Stomach (tissue), 8 donors: ENCODE measurements at regions not wholly inside any gene's neighbourhood (a gene's known extent, or its start where the extent isn't known, plus 50 kb on each side); places are given as distances from the start of the nearest gene placed in this dataset.

ENCODE experiments used
- DNase-seq, 2 donors: peaks; one replicate each; pipeline versions ENCODE4 v3.0.0 to v3.0.0-alpha.2; 2013 to 2019
- H3K27ac ChIP-seq, 5 donors: fragments of 200-600 bp in 4 of 5; sonication (generic) in 4 of 5; one replicate each; pipeline ENCODE4 v1.5.1; 2013 to 2019; ENCODE audit warnings: mild to moderate bottlenecking in 1 of 5, moderate library complexity in 1 of 5
- H3K27me3 ChIP-seq, 3 donors: fragments of 200-600 bp; sonication (generic); one replicate each; pipeline ENCODE4 v1.5.1; 2017 to 2019; ENCODE audit warnings: mixed run types in 1 of 3
- H3K36me3 ChIP-seq, 4 donors: fragments of 200-600 bp; sonication (generic); 1 replicate in 3 of 4; 2 replicates in 1 of 4; pipeline ENCODE4 v1.5.1; 2016 to 2019
- H3K4me1 ChIP-seq, 4 donors: fragments of 200-600 bp; sonication (generic); one replicate each; pipeline ENCODE4 v1.5.1; 2016 to 2019
- H3K4me3 ChIP-seq, 4 donors: fragments of 200-600 bp; sonication (generic) in 3 of 4; one replicate each; pipeline ENCODE4 v1.5.1; 2016 to 2019; ENCODE audit warnings: mild to moderate bottlenecking in 1 of 4
- H3K9me3 ChIP-seq, 4 donors: fragments of 200-600 bp; sonication (generic); one replicate each; pipeline ENCODE4 v1.5.1; 2016 to 2019
- EP300 ChIP-seq: sonication (generic); formaldehyde crosslinking; IDR thresholded peaks from one replicate; pipeline ENCODE4 v1.6.1; 2017; ENCODE audit warnings: antibody characterized with exemption
- POLR2A ChIP-seq, 4 donors: fragments of 450-650 bp; IDR thresholded peaks; one replicate each; pipeline ENCODE4 v1.6.1; 2016; ENCODE audit warnings: antibody characterized with exemption in 4 of 4, control low read depth in 2 of 4, mild to moderate bottlenecking in 1 of 4, moderate library complexity in 1 of 4
- POLR2AphosphoS5 ChIP-seq, 3 donors: sonication (generic); formaldehyde crosslinking; IDR thresholded peaks; one replicate each; pipeline ENCODE4 v1.6.1; 2016; ENCODE audit warnings: antibody characterized with exemption in 3 of 3
- WGBS, 5 donors: extraction: QIAGEN DNeasy Blood & Tissue Kit in 3 of 5; methylation state at CpG; one replicate each; pipeline versions ENCODE4 v1.1.5 to v1.1.7; 2013 to 2018; 5-methylcytosine and 5-hydroxymethylcytosine counted together
- intact Hi-C: fragments of 100-400 bp; cut with DNase I; formaldehyde crosslinking; loops from one replicate; pipeline ENCODE4 v1.15.1; 2023; ENCODE audit warnings: low total_unique reads
- TF ChIP-seq, protein P1 (sequence below), 7 experiments: fragments of 450-650 bp in 4 of 7; fragments of 200-600 bp in 3 of 7; sonication (generic) in 3 of 7; IDR thresholded peaks; one replicate each; pipeline ENCODE4 v1.5.1; 2016 to 2019; ENCODE audit warnings: antibody characterized with exemption in 7 of 7, control low read depth in 2 of 7, mild to moderate bottlenecking in 1 of 7
- donor health status: healthy with polysubstance abuse.
- donor health status: Bipolar disorder and iron deficiency.
- donor health status: healthy.

DNA sequence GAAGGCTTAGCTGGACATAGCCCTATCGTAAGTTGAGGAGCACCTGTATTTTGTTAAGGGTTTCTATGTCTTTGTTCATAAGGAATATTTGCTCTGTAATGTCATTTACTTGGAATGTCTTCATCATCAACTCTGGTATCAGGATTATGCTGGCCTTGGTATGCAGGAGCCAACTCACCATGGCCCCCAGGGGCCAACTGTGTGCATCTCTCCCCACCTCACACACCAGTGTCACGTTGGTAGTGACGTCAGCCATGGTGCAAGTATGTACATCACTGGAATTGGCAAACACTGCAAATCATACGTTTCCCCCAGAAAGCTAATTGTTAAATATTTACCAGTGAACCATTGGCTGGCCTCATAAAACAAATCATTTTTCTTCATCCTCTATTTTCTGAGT is 70.8 kb downstream of the YTHDF1 start:
- no peak for DNase-seq
- TF ChIP-seq EP300 (no peak), POLR2AphosphoS5 (IDR thresholded peaks at IDR 0.05) (no peak), POLR2A (IDR thresholded peaks at IDR 0.05) (no peak)
- TF ChIP-seq, protein P1, sequence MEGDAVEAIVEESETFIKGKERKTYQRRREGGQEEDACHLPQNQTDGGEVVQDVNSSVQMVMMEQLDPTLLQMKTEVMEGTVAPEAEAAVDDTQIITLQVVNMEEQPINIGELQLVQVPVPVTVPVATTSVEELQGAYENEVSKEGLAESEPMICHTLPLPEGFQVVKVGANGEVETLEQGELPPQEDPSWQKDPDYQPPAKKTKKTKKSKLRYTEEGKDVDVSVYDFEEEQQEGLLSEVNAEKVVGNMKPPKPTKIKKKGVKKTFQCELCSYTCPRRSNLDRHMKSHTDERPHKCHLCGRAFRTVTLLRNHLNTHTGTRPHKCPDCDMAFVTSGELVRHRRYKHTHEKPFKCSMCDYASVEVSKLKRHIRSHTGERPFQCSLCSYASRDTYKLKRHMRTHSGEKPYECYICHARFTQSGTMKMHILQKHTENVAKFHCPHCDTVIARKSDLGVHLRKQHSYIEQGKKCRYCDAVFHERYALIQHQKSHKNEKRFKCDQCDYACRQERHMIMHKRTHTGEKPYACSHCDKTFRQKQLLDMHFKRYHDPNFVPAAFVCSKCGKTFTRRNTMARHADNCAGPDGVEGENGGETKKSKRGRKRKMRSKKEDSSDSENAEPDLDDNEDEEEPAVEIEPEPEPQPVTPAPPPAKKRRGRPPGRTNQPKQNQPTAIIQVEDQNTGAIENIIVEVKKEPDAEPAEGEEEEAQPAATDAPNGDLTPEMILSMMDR (IDR thresholded peaks at IDR 0.05), result no peak
- WGBS, 5 donors, result 34 to 49% (median 41%) methylated on average over 4 of the region's 4 CpGs
- no peak overlapping the region for H3K4me3 ChIP-seq
- peaks cover 0 to 57% (median 15%) of the 10 kb centered on the region in 3 donors for H3K27me3 ChIP-seq
- H3K4me1 ChIP-seq, result no peaks in the 10 kb centered on the region
- intact Hi-C loops, result no loop called here
- no peak overlapping the region for H3K27ac ChIP-seq
- no peaks in the 10 kb centered on the region for H3K36me3 ChIP-seq
- peaks cover 4 to 20% (median 18%) of the 10 kb centered on the region in 4 donors for H3K9me3 ChIP-seq

DNA sequence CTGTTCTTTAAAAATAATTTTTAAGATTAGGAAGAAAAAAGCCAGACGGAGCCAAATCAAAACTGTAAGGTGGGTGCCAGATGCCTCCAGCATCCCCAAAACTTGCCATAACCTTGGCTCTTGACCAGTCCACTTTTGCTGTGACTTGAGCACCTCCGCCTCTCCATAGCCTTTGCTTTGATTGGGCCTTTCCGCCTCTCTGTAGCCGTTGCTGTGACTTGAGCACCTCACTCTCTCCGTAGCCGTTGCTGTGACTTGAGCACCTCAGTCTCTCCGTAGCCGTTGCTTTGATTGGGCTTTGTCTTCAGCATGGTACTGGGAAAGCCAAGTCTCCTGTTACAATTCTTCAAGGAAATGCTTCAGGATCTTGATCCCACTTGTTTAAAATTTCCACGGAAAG is 73.0 kb downstream of the YTHDF1 start:
- DNase-seq, result no peak
- intact Hi-C loops, result no loop called here
- Histone ChIP-seq H3K4me1 (no peaks in the 10 kb centered on the region), H3K27ac (no peak overlapping the region), H3K4me3 (no peak overlapping the region), H3K9me3 (peaks cover 4 to 9% (median 7%) of the 10 kb centered on the region in 4 donors), H3K27me3 (peaks cover 0 to 59% (median 4%) of the 10 kb centered on the region in 3 donors), H3K36me3 (no peaks in the 10 kb centered on the region)
- TF ChIP-seq POLR2A (IDR thresholded peaks at IDR 0.05) (no peak), EP300 (no peak), POLR2AphosphoS5 (IDR thresholded peaks at IDR 0.05) (no peak)
- TF ChIP-seq, protein P1 (IDR thresholded peaks at IDR 0.05), result no peak
- WGBS, 5 donors, result 86 to 88% (median 87%) methylated on average over 9 of the region's 9 CpGs

DNA sequence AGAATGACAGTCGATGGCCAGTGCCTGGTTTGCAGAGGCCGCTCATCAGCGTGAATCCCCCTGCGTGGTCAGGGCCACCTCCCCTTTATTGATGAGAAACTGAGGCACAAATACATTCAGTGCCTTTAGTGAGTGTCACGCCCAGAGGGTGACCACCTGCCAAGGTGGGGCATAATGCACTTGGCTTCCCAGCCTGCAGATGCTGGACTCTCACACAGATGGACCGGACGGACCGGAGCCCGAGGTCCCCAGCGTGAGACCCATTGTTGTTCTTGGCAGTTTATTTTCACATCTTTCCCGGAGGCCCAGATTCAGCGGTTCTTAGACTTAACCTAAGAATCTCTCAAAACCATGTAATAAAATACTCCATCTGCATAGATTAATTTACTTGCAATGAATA is 74.4 kb downstream of the YTHDF1 start:
- H3K4me3 ChIP-seq, result no peak overlapping the region
- DNase-seq, result no peak
- WGBS, 5 donors, result 83 to 92% (median 86%) methylated on average over 12 of the region's 12 CpGs
- no peaks in the 10 kb centered on the region for H3K36me3 ChIP-seq
- intact Hi-C loops, result no loop called here
- TF ChIP-seq POLR2AphosphoS5 (IDR thresholded peaks at IDR 0.05) (no peak), POLR2A (IDR thresholded peaks at IDR 0.05) (no peak), EP300 (no peak)
- TF ChIP-seq, protein P1 (IDR thresholded peaks at IDR 0.05), result no peak
- peaks cover 0 to 58% (median 6%) of the 10 kb centered on the region in 3 donors for H3K27me3 ChIP-seq
- H3K4me1 ChIP-seq, result no peaks in the 10 kb centered on the region
- H3K27ac ChIP-seq, result no peak overlapping the region
- no peaks in the 10 kb centered on the region for H3K9me3 ChIP-seq

DNA sequence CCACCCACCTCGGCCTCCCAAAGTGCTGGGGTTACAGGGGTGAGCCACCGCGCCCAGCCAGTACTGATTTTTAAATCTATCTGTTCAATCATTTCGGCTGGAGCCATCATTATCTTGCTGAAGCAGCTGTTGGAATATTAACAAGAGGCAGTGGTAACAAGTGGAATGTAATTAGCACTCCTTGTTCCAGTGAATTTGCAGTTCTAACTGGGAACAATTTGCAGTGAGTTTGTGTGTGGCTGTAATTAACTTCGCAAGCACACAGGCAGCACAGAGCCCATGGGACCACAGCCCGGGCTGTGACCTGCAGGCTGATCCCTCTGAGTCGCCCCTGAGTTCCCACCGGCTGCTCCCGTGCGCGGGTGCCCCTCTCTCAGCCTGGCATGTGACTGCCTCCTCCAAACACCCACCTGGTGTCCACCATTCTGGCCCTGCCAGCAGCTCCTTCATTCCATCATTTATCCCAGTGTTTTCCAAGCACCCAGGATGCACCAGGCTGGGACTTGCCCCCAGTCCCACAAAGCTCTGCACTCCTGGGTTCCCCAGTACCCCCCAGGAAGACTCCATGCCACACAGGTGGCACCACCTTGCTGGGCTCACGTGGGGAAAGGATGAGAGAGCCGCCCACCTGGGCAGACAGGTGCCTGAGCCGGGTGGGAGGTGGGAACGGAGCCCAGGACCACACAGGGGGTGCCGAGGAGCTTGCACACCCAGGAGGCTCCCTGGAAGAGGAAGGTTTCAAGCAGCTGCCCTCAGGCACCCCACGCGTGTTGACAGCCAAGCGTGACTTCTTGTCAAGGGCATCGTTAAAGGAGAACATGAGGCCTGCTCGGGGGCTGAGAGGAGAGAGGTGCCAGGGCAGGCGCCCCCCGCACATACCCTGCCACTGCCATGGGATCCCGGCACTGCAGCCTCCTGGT is 75.2 kb downstream of the YTHDF1 start:
- no peak overlapping the region for H3K27ac ChIP-seq
- no peak for TF ChIP-seq POLR2A (IDR thresholded peaks at IDR 0.05)
- TF ChIP-seq EP300, result no peak
- TF ChIP-seq POLR2AphosphoS5 (IDR thresholded peaks at IDR 0.05), result no peak
- TF ChIP-seq, protein P1 (IDR thresholded peaks at IDR 0.05), result no peak
- no peaks in the 10 kb centered on the region for H3K9me3 ChIP-seq
- 77 to 85% (median 79%) methylated on average over 17 to 24 of the region's 24 CpGs for WGBS, 5 donors
- H3K27me3 ChIP-seq, result peaks cover 0 to 54% (median 6%) of the 10 kb centered on the region in 3 donors
- H3K4me3 ChIP-seq, result no peak overlapping the region
- no peak for DNase-seq
- no peaks in the 10 kb centered on the region for H3K4me1 ChIP-seq
- intact Hi-C loops, result no loop called here
- no peaks in the 10 kb centered on the region for H3K36me3 ChIP-seq
